Astrocyte (in vitro differentiated cells and primary cell): ENCODE measurements at regions not wholly inside any gene's neighbourhood (a gene's known extent, or its start where the extent isn't known, plus 50 kb on each side); places are given as distances from the start of the nearest gene placed in this dataset.

Experiments
- CTCF ChIP-seq: IDR thresholded peaks from 2 replicates; pipeline ENCODE4 v1.5.1; 2011; ENCODE audit warnings: low read depth, mild to moderate bottlenecking, inconsistent platforms, low read length, moderate library complexity; ENCODE audit not compliant: insufficient read depth
- EZH2 ChIP-seq: IDR thresholded peaks from 2 replicates; pipeline ENCODE4 v1.6.1; 2012; ENCODE audit warnings: mild to moderate bottlenecking, low read length, inconsistent platforms; ENCODE audit not compliant: insufficient read depth

- TF ChIP-seq EZH2 (no peak), CTCF (no peak)
Observed at GRCh38 chr17:79415909-79416308, 194.9 kb downstream of the RBFOX3 start.
